ENCODE measurements at regions not wholly inside any gene's neighbourhood (a gene's known extent, or its start where the extent isn't known, plus 50 kb on each side); places are given as distances from the start of the nearest gene placed in this dataset.

DNA sequence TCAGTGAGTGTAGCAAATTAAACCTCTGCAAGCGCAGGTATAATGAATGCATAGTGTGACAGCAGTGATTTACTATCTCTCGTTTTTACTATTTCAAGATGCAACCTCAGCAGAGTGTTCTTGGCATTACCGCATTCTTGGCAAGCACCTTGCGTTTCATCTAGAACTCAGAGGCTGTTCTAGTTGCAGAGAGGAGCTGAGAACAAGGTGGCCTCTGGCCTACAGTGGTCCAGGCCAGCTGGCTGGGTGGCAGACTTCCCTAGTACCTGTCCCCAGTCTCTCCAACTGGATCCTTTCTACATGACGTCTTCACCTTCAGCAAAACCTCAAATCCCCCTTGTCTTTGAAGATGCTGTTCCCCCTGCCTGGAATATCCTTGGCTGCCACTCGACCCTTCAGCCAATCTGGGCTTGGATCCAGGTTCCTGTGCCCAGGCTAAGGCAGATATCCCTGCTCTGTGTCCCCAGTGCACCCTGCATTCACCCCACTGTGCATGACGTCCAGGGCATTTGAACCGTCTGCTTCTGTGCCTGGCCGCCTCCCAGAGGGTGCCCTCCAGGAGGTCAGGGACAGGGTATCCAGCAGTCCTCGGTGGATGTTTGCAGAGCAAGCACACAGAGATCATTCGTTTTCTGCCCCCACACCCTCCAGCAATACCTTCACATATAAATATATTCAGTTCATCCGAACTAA is 120.4 kb upstream of the CPEB4 start:
- DNase-seq, result no peak

DNA sequence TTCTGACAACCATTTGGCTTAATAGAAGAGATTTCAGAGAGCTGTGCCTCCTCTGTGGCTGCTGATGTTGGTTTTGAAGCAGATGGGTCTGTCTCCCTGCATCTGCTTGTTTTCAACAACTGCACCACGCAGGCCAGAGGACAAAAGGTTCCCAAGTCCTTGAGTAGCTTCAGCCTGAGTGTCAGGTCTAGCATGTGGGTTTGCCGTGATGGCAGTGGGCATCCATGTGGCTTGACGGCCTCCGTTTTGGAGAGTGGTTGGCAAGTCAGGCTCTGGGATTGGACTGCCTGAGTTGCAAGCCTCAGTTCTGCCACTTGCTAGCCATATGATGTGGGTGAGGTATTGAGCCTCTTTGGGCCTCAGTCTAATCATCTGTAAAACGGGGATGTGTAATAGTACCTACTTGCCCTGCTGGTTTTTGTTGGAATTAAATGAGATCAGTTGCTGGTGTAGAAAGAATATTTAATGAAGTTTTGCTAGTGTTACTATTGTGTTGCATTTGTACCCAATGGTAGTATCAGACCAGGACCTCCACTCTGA is 119.8 kb upstream of the CPEB4 start:
- no peak for DNase-seq

DNA sequence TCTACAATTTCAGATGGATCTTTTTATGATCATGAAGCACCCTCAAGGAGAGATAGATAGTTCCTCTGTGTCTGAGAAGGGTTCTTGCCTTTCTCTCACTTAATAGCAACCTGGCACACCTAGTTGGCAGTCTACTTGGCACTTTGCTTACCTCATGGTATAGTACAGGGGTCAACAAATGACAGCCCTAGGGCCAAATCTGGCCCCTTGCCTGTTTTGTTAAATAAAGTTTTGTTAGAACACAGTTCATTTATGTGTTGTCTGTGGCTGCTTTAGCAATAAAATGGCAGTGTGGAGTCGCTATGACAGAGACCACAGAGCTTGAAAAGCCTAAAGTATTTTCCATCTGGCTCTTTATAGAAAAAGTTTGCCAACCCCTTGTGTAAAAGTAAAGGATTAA is 119.3 kb upstream of the CPEB4 start:
- DNase-seq, result no peak

DNA sequence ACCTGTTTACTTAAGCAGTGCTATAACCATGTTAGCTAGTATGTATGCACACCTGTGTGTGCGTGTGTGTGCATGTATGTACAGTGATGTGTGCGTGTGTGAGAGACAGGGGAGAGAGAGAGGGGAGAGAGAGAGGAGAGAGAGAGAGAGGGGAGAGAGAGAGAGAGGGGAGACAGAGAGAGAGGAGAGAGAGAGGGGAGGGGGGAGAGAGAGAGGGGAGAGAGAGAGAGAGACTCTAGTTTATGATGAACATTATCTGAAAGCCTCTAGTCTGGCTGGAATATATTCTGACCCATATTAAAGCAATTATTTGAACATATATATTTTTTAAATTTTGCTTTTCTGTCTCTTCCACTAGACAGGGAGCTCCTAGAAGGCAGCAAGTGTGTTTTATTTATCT is 117.5 kb upstream of the CPEB4 start:
- no peak for DNase-seq

DNA sequence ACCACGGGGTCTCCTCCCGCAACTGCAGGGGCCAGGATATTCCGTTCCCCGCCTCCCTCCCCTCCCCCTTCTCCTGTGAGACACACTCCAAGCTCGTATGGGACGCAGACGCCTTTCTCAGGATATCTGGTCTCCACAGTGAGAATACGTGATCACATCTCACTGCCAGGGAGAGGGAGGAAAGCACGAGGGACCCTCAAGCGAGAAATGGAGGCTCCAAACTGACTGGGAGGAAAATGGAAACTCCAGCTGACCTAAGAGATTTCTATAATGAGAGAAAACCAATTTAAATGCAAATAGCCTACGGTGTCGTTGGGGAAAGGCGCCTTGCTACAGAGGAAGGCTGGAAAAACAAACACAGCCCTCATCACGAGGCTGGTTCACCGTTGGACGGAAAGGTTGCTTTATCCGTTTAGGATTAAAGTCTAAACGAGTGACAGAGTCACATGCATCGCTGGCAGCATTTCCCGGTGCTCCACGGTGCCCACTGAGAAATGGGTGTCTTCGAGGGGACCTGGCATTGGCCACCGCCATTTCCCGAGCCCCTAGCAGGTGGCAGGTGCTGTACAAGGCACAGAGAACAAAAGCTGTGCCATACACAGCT is 116.9 kb upstream of the CPEB4 start:
- DNase-seq, result no peak

DNA sequence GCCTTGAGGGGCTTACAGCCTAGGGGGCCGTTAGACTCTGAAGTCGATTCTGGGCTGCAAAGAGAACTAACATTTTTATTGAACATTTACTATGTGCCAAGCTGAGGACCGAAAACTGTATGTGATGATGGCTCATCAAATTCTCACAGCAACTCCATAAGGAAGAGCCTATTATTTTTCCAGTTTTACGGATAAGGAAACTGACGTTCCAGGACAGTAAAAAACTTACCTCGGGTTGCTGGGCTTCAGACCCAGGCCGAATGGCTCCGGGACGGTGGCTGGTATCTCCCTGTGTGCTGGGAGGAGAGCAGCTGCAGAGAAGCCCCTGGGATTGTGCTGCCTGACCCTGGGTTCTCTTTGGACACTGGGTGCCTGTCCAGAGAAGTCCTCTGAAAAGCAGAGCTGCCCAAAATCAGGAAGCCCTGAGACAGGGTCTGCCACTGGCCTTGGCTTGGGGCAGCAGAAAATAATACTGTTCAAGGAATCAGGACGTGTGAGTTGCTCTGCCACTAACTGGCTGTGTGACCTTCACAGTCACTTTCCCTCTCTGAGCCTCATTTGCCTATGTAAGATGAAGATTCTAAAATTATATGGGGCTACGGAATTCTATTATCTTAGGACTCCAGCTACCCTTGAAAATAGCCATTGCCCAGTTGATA is 116.3 kb upstream of the CPEB4 start:
- DNase-seq, result no peak

DNA sequence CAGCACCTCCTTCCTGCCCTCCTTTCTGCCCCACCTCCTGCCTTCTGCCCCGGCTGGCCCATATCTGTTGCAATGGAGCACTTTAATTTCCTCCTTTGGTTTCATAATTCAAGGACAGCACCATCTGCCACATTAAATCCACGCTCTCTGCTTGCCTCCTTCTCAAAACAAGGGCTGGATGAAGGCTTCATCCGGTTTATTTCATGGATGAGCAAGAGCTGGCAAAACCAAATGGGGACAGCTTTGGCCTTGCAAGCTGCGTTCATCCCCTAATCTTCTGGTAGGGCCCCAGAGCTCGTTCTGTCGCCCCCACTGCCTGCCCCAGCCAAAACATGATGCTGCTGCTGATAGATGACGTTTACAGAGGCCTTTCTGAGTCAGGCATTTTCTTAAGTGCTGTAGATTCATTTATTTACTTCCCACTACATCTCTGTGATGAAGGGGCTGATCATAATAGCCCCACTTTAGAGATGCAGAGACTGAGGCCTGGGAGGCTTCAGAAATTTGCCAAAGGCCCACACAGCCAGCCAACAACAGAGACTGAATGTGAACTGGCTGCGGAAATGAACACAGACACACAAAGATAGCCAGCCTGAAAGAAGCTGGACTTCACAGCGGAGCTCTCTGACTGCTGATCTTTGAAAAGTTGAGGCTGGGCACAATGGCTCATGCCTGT is 115.6 kb upstream of the CPEB4 start:
- no peak for DNase-seq

DNA sequence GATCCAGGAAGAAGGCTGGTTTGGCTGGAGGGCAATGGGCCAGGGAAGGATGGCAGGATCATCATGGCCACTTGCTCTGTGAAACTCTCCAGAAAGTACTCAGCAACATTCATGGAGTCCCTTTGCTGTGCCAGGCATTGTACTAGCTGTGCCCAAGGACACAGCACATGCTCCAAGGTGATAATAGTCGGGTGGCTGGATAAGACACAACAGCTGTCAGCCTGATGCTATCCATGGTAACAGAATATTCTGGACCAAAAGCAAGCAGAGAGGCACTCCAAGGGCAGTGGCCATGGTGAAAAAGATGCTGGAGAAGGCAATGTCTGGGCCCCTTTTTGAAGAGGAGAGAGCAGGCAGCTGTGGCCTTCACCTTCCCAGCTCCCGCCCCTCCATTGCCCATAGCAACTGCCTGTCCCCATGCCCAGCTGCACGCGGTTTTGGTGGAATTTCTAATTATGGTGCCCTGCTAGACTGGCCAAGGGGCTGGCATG is 113.8 kb upstream of the CPEB4 start:
- DNase-seq, result no peak

DNA sequence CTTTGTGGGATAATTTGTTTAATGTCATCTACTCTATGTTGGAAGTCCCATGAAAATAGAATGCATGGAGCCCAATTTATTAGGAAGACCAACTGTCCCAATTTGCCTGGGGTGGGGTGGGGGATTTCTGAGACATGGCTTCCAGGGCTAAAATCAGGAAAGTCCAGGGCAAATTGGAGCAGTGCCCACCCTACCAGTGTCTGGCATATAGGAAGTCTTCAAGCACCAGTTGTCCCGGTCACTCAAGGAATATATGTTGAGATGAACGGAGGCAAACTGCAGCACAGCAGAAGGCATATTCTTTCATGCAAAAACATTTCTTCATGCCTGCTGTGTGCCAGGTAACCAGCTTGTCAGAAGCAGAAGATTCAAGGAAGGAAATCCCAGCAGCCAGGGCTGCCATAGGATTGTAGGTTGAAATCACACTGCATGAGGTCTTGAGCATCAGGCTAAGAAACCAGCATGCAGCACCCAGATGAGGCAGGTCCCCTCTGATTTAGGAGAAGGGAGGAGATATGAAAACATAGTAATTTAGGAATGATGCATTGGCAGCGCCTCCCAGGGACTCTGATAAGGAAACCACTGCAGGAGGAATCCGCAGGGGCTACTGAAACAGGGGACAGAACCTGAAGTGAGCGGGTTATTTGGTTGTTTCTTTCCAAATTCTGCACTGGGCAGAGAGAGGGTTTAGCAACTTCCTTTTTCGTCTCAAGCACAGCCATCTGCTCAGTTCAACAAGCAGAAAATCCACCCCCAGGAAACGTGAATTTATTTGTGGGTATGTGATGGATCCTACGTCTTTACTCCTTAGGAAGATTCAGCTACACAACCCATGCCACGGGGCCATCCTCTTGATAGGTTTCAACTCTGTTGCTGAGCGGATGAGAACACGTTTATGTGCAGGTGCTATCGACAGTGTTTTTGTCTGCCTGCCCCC is 112.6 kb upstream of the CPEB4 start:
- DNase-seq, result no peak

DNA sequence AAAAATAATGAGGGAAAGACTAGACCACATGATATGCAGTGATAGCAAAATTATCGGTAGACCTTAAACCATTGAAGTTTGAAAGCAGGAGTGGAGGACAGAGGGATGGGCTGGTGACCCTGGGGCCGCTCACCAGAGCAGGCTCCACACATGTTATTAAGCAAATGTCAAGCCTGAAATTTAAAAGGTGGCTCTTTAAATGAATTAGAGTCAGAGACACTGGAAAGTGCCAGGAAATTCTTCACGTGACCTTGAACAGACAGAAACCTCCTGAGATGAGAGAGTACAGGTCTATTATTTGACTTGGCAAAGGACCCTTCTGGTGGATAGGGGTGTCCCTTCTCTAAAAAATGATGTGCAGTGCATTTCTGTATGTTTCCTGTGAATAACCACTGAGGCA is 111.0 kb upstream of the CPEB4 start:
- DNase-seq, result no peak

DNA sequence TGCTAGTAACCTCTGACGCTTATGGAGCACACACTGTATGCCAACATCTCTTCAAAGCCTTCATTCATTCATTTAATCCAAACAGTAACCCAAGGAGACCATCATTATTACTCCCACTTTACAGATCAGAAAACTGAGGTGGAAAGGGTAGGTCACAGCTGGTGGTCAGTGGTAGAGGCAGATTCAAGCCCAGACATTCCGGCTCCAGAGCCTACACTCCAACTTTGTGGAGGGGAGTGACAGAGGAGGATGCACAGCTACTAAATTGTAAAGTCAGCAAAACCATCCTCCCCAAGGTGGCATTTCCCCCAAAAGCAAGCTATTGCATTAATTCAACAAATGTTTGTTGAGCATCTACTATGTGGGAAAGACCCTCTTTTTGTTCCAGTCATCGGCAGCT is 110.5 kb upstream of the CPEB4 start:
- DNase-seq, result no peak

DNA sequence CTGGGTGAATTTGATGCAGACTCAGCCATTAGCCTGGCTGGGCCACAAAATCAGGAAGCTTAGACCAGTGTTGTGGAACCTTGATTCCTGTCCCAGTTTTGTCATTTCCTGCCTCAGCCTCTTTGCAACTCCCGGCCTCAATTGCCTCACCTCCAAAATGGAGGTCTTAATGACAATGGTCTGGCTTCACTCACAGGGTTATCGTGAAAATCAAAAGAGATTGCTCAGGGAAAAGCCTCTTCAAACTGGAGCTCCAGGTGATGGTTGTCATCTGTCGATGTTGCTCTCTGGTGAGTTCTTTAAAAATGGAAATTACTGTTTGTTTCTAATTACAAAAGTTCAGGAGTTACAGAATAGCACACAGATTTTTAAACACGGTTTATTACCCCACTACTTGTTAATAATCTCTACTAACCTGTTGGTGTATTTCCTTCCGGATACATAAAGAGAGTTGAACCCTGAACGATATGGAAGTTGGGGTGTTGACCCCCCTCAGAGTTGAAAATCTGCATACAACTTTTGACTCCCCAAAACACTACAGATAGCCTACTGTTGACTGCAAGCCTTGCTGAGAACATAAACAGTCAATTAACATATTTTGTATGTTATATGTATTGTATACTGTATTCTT is 109.9 kb upstream of the CPEB4 start:
- no peak for DNase-seq

DNA sequence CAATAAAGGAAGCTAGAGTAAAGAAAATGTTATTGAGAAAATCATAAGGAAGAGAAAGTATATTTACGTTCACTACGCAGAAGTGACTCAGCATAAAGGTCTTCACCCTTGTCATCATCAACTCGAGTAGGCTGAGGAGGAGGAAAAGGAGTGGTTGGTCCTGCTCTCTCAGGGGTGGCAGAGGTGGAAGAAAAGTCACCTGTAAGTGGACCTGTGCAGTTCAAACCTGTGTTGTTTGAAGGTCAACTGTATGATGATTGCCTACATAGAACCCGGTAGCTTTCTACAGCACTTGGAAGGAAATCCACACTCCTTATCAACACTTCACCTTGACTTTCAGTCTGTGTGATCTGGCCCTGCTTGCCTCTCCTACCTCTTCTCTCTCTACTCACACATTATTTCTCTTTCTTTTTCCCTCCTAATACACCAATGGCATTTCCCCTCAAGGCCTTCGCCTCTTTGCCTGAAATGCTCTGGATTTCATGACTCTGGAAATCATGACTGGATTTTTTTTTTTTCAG is 109.3 kb upstream of the CPEB4 start:
- no peak for DNase-seq

DNA sequence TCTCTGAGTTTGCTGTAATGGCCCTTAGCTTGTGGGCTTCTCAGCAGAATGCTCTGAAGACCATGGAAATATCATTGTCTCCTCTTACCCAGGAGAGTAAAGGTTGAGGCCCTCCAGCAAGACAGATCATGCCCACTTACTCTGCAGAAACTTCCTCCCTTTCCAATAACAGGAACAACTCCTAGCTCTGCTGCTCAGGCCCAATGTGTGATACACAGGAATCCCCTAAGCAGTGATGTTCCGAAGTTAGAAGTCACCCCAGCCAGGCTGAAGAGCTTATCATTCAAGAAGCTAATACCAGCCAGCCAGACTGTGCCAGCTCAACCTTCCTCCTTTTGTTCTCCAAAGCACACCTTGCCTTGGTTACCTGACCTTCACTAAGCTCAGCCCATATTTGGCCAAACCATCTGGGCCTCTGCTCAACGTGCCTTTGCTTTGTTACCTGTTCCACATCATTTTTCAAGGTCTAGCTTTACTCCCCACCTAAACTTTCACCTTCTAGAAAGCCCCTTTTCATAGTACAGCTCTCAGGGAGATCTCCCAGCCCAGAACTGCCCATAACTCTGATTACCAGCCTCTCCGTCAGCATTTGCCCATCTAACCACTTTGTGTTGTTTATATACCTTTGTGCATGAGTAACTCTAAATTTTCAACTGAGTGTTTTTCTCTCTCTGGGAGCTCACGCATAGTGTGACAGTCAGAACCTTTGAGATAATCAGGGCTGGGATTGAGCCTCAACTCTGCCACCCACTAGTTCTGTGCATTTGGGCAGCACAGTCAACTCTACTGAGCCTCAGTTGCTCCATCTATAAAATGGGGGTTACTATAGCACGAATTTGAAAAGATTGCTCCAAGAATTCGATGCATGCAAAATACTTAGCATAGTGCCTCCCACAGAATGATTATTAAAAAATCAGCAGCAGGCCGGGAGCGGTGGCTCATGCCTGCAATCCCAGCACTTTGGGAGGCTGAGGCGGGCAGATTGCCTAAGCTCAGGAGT is 107.6 kb upstream of the CPEB4 start:
- DNase-seq, result no peak

DNA sequence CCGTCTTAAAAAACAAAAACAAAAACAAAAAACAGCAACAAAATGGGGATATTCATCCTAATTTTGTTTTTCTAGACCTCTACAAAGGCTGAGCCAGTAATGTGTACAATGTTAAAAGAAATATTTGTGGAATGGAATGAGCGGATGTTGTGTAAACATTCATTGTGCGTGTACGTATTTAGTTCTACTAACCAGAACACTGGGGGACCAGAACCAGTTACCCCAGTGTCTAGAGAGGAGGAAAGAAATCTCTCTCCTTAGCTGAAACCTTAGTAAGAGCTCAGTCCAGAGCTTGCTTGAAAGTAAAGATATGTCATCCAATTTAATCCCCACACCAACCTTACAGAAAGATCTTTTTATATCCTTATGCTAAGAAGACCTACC is 106.7 kb upstream of the CPEB4 start:
- no peak for DNase-seq

DNA sequence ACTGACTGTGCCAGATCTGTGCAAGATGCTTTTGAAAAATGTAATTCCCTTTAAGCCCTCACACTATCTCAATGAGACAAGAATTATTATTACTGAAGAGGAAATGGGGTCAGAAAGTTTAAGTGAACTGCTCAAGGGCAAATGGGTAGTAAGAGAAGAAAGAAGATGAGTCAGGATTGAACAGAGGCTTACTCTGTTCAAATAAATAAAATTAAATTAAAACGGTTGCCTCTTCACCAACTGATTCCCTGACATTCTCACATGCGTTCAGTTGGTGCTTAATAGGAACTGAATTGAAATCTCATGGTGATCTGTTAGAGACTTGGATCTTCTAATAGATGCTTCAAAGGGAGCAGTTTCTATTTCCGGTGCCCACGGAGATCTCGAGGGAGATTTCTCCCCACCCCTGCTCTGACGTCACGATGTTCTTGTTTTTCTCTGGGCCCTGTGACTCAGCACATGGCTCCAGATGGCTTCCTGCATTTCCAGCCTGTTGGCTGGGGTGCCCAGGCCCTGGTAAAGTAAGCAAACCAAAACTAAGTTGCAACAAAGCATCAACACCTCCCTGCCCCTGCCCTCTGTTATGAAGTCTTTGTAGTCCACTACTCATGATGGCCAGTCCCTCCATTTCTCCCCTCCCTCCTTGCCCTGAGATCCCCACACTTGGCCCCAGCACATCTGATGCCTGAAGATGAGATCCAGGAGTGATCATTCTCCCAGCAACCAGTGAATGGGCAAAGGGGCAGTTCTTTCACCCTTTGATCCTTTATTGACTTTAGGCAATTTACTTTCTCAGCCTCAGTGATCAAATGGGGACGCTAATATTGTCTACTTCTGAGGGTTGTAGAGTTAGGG is 106.1 kb upstream of the CPEB4 start:
- no peak for DNase-seq

DNA sequence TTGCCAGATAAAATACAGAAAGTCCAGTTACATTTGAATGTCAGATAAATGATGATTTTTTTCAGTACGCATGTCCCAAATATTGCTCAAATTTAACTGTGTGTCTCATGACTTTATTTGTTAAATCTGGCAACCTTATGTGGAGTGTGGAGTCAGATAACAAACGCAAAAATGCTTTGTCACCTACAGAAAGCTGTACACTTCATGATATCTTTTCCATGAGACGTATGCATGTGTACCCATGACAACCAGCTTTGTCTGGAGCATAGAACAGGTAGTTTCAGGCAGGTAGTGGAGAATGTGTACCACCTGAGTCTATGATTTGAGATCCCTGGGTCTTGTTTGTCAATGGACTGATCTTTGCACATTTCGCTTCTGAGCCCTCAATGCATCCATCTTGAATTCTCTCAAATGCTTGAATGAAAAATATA is 105.5 kb upstream of the CPEB4 start:
- no peak for DNase-seq

DNA sequence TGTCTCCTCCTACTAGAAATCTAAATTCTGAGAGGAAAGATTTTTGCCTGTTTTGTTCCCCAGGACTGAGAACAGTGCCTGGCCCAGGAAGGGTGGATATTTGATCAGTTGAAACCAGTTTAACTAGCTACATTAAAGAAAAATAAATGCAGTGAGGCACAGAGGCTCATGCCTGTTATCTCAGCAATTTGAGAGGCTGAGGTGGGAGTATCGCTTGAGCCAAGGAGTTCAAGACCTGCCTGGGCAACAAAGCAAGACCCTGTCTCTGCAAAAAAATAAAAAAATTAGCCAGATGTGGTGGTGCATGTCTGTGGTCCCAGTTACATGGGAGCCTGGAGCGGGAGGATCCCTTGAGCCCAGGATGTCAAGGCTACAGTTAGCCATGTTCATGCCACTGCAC is 104.8 kb upstream of the CPEB4 start:
- no peak for DNase-seq

DNA sequence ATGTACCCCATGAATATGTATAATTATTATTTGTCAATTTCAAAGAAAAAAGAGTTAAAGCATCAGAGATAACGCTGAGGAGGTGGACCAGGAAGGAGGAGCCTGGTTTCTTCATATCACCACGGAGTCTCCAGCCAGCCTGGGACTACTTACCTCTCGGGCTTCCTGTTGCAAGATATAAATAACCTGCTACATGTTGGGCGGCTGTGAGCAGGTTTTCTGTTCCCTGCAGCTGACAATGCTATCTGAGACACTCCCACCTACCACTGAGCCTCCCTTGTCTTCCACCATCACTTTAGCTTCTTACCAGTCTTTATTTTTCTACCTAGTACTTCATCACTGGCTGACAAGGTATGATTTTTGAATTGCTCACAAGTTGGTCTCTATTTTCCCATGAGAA is 102.7 kb upstream of the CPEB4 start:
- DNase-seq, result no peak

Data from NCI-H2107 (cell line).